ENCODE measurements at regions not wholly inside any gene's neighbourhood (a gene's known extent, or its start where the extent isn't known, plus 50 kb on each side); places are given as distances from the start of the nearest gene placed in this dataset.
"Not testable (repeated sequence)": the region's sequence is repeated elsewhere in the genome, so short reads cannot be mapped to it uniquely, and the experiment has no call there.

DNA sequence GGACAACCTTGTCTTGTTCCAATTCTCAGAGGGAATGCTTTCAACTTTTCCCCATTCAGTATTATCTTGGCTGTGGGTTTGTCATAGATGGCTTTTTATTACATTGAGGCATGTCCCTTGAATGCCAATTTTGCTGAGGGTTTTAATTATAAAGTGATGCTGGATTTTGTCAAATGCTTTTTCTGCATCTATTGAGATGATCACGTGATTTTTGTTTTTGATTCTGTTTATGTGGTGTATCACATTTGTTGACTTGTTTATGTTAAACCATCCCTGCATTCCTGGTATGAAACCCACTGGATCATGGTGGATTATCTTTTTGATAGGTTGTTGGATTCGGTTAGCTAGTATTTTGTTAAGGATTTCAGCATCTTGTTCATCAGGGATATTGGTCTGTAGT, 885.6 kb upstream of the SLC39A10 start:
- H3K27ac Mint-ChIP-seq; H3K9me3 Mint-ChIP-seq; H3K4me1 Mint-ChIP-seq; H3K4me1 ChIP-seq (ENCODE audit: control insufficient read depth in 1 of 2, extremely low read depth in 1 of 2, insufficient read depth in 2 of 2, low read length in 2 of 2); H3K4me3 ChIP-seq (ENCODE audit: control insufficient read depth in 1 of 2, extremely low read depth in 1 of 2, low read length in 1 of 2); H3K27me3 Mint-ChIP-seq; POLR2A ChIA-PET; H3K27ac ChIP-seq (ENCODE audit: low read length); H3K27me3 ChIP-seq (replicated peaks in 1 of 2; ENCODE audit: control insufficient read depth in 2 of 2, extremely low read depth in 1 of 2, insufficient read depth in 2 of 2, low read length in 1 of 2); CTCF ChIA-PET; H3K9me3 ChIP-seq; H3K4me3 Mint-ChIP-seq; H3K36me3 Mint-ChIP-seq; DNase-seq; H3K36me3 ChIP-seq (ENCODE audit: control insufficient read depth in 2 of 2, extremely low read depth in 1 of 2, insufficient read depth in 1 of 2, low read length in 1 of 2); ATAC-seq (replicated peaks in 1 of 4): not testable (repeated sequence)
- WGBS (ENCODE audit: insufficient coverage) = 55% methylated on average over 2 of the region's 2 CpGs

- ChIA-PET POLR2A (no interaction called here), CTCF (no interaction called here)
- H3K4me3 Mint-ChIP-seq = no peak overlapping the region
- no peak overlapping the region for H3K27ac Mint-ChIP-seq
- peaks cover 3 to 8% (median 7%) of the 10 kb centered on the region in 3 donors for H3K9me3 Mint-ChIP-seq
- DNase-seq (no peak), ATAC-seq (replicated peaks in 1 of 4) (no peak)
- no peaks in the 10 kb centered on the region for H3K27me3 ChIP-seq (replicated peaks in 1 of 2; ENCODE audit: control insufficient read depth in 2 of 2, extremely low read depth in 1 of 2, insufficient read depth in 2 of 2, low read length in 1 of 2)
- no peaks in the 10 kb centered on the region for H3K9me3 ChIP-seq
- no peaks in the 10 kb centered on the region for H3K27me3 Mint-ChIP-seq
- H3K4me3 ChIP-seq (ENCODE audit: control insufficient read depth in 1 of 2, extremely low read depth in 1 of 2, low read length in 1 of 2) = no peak overlapping the region
- no peaks in the 10 kb centered on the region for H3K4me1 ChIP-seq (ENCODE audit: control insufficient read depth in 1 of 2, extremely low read depth in 1 of 2, insufficient read depth in 2 of 2, low read length in 2 of 2)
- no peaks in the 10 kb centered on the region for H3K4me1 Mint-ChIP-seq
- no peaks in the 10 kb centered on the region for H3K36me3 Mint-ChIP-seq
- H3K27ac ChIP-seq (ENCODE audit: low read length) = no peak overlapping the region
- no peaks in the 10 kb centered on the region for H3K36me3 ChIP-seq (ENCODE audit: control insufficient read depth in 2 of 2, extremely low read depth in 1 of 2, insufficient read depth in 1 of 2, low read length in 1 of 2)
Observed at GRCh38 chr2:194769030-194769429, 888.0 kb upstream of the SLC39A10 start.

GRCh38 chr2:194765723-194766122, 891.3 kb upstream of the SLC39A10 start:
- no peaks in the 10 kb centered on the region for H3K9me3 Mint-ChIP-seq
- ChIA-PET POLR2A (no interaction called here), CTCF (no interaction called here)
- H3K27ac Mint-ChIP-seq = no peak overlapping the region
- no peaks in the 10 kb centered on the region for H3K36me3 ChIP-seq (ENCODE audit: control insufficient read depth in 2 of 2, extremely low read depth in 1 of 2, insufficient read depth in 1 of 2, low read length in 1 of 2)
- no peaks in the 10 kb centered on the region for H3K4me1 ChIP-seq (ENCODE audit: control insufficient read depth in 1 of 2, extremely low read depth in 1 of 2, insufficient read depth in 2 of 2, low read length in 2 of 2)
- no peaks in the 10 kb centered on the region for H3K27me3 Mint-ChIP-seq
- ATAC-seq (replicated peaks in 1 of 4) (no peak), DNase-seq (no peak)
- H3K27me3 ChIP-seq (replicated peaks in 1 of 2; ENCODE audit: control insufficient read depth in 2 of 2, extremely low read depth in 1 of 2, insufficient read depth in 2 of 2, low read length in 1 of 2) = no peaks in the 10 kb centered on the region
- 71% methylated on average over 1 of the region's 3 CpGs for WGBS (ENCODE audit: insufficient coverage)
- no peaks in the 10 kb centered on the region for H3K9me3 ChIP-seq
- no peak overlapping the region for H3K27ac ChIP-seq (ENCODE audit: low read length)
- H3K4me3 Mint-ChIP-seq = no peak overlapping the region
- no peaks in the 10 kb centered on the region for H3K36me3 Mint-ChIP-seq
- no peaks in the 10 kb centered on the region for H3K4me1 Mint-ChIP-seq
- no peak overlapping the region for H3K4me3 ChIP-seq (ENCODE audit: control insufficient read depth in 1 of 2, extremely low read depth in 1 of 2, low read length in 1 of 2)

GRCh38 chr2:194750926-194751325, 906.1 kb upstream of the SLC39A10 start:
- H3K36me3 ChIP-seq (ENCODE audit: control insufficient read depth in 2 of 2, extremely low read depth in 1 of 2, insufficient read depth in 1 of 2, low read length in 1 of 2) = no peaks in the 10 kb centered on the region
- H3K27me3 ChIP-seq (replicated peaks in 1 of 2; ENCODE audit: control insufficient read depth in 2 of 2, extremely low read depth in 1 of 2, insufficient read depth in 2 of 2, low read length in 1 of 2) = no peaks in the 10 kb centered on the region
- ChIA-PET CTCF (no interaction called here), POLR2A (no interaction called here)
- no peak overlapping the region for H3K27ac Mint-ChIP-seq
- H3K4me3 ChIP-seq (ENCODE audit: control insufficient read depth in 1 of 2, extremely low read depth in 1 of 2, low read length in 1 of 2) = no peak overlapping the region
- no peak for ATAC-seq (replicated peaks in 1 of 4)
- H3K9me3 ChIP-seq = no peaks in the 10 kb centered on the region
- H3K36me3 Mint-ChIP-seq = no peaks in the 10 kb centered on the region
- WGBS (ENCODE audit: insufficient coverage) = no CpG with 5 or more reads among the region's 4 CpGs
- no peak overlapping the region for H3K27ac ChIP-seq (ENCODE audit: low read length)
- no peak overlapping the region for H3K4me3 Mint-ChIP-seq
- no peaks in the 10 kb centered on the region for H3K4me1 Mint-ChIP-seq
- DNase-seq = no peak
- H3K9me3 Mint-ChIP-seq = no peaks in the 10 kb centered on the region
- peaks cover 0 to 4% of the 10 kb centered on the region in 2 donors for H3K27me3 Mint-ChIP-seq
- H3K4me1 ChIP-seq (ENCODE audit: control insufficient read depth in 1 of 2, extremely low read depth in 1 of 2, insufficient read depth in 2 of 2, low read length in 2 of 2) = no peaks in the 10 kb centered on the region

GRCh38 chr2:194745557-194746146, 911.4 kb upstream of the SLC39A10 start:
- ATAC-seq (replicated peaks in 1 of 4) = no peak
- H3K36me3 ChIP-seq (ENCODE audit: control insufficient read depth in 2 of 2, extremely low read depth in 1 of 2, insufficient read depth in 1 of 2, low read length in 1 of 2) = no peaks in the 10 kb centered on the region

DNA sequence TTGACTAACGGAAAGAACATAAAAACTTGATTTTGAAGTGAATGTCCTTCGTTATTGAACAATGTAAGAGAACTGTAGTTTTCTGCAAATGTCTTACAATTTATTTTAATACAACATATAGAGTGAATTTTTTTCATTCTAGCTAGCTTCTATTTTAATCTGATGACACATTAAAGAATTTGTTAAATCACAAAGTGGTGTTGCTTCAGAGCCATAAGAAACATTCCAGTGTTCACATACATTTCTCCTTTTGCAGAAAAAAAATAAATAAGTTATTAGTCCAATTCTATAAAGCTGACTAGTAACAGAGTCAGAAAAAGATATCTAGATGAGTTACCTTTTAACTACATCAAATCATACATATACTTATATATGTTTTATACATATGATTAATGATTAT, 914.3 kb upstream of the SLC39A10 start:
- ChIA-PET POLR2A (no interaction called here), CTCF (no interaction called here)
- Histone ChIP-seq H3K36me3 (ENCODE audit: control insufficient read depth in 2 of 2, extremely low read depth in 1 of 2, insufficient read depth in 1 of 2, low read length in 1 of 2) (no peaks in the 10 kb centered on the region), H3K9me3 (no peaks in the 10 kb centered on the region), H3K4me1 (ENCODE audit: control insufficient read depth in 1 of 2, extremely low read depth in 1 of 2, insufficient read depth in 2 of 2, low read length in 2 of 2) (no peaks in the 10 kb centered on the region), H3K27me3 (replicated peaks in 1 of 2; ENCODE audit: control insufficient read depth in 2 of 2, extremely low read depth in 1 of 2, insufficient read depth in 2 of 2, low read length in 1 of 2) (no peaks in the 10 kb centered on the region), H3K27ac (ENCODE audit: low read length) (no peak overlapping the region), H3K4me3 (ENCODE audit: control insufficient read depth in 1 of 2, extremely low read depth in 1 of 2, low read length in 1 of 2) (no peak overlapping the region)
- Mint-ChIP-seq H3K4me1 (no peaks in the 10 kb centered on the region), H3K27me3 (no peaks in the 10 kb centered on the region), H3K9me3 (no peaks in the 10 kb centered on the region), H3K4me3 (no peak overlapping the region), H3K36me3 (no peaks in the 10 kb centered on the region), H3K27ac (no peak overlapping the region)
- no CpG with 5 or more reads among the region's 2 CpGs for WGBS (ENCODE audit: insufficient coverage)
- ATAC-seq (replicated peaks in 1 of 4) (no peak), DNase-seq (no peak)

More at GRCh38 chr2:194745557-194746146, 911.4 kb upstream of the SLC39A10 start:
- no peaks in the 10 kb centered on the region for H3K4me1 ChIP-seq (ENCODE audit: control insufficient read depth in 1 of 2, extremely low read depth in 1 of 2, insufficient read depth in 2 of 2, low read length in 2 of 2)
- no peaks in the 10 kb centered on the region for H3K27me3 ChIP-seq (replicated peaks in 1 of 2; ENCODE audit: control insufficient read depth in 2 of 2, extremely low read depth in 1 of 2, insufficient read depth in 2 of 2, low read length in 1 of 2)
- no peaks in the 10 kb centered on the region for H3K9me3 Mint-ChIP-seq
- no peaks in the 10 kb centered on the region for H3K4me1 Mint-ChIP-seq
- POLR2A ChIA-PET = no interaction called here
- no peak overlapping the region for H3K4me3 ChIP-seq (ENCODE audit: control insufficient read depth in 1 of 2, extremely low read depth in 1 of 2, low read length in 1 of 2)
- WGBS (ENCODE audit: insufficient coverage) = 67% methylated on average over 1 of the region's 3 CpGs
- H3K27me3 Mint-ChIP-seq = peaks cover 0 to 4% of the 10 kb centered on the region in 2 donors
- H3K9me3 ChIP-seq = no peaks in the 10 kb centered on the region
- no peak overlapping the region for H3K27ac ChIP-seq (ENCODE audit: low read length)
- H3K4me3 Mint-ChIP-seq = no peak overlapping the region
- no peak for DNase-seq
- no peak overlapping the region for H3K27ac Mint-ChIP-seq
- CTCF ChIA-PET = interaction anchor here in 1 of 2 donors (0.6 kb wide), 1 partner anchor 112 kb away, joined by 3 read pairs; no protein-coding TSS in a partner anchor
- H3K36me3 Mint-ChIP-seq = no peaks in the 10 kb centered on the region

- Mint-ChIP-seq H3K27me3 (peaks cover 0 to 5% of the 10 kb centered on the region in 2 donors), H3K27ac (no peak overlapping the region), H3K36me3 (no peaks in the 10 kb centered on the region), H3K4me3 (no peak overlapping the region), H3K9me3 (peaks cover 0 to 9% (median 4%) of the 10 kb centered on the region in 3 donors), H3K4me1 (no peaks in the 10 kb centered on the region)
- H3K4me1 ChIP-seq (ENCODE audit: control insufficient read depth in 1 of 2, extremely low read depth in 1 of 2, insufficient read depth in 2 of 2, low read length in 2 of 2) = no peaks in the 10 kb centered on the region
- no peaks in the 10 kb centered on the region for H3K9me3 ChIP-seq
- ATAC-seq (replicated peaks in 1 of 4) (no peak), DNase-seq (no peak)
- no peak overlapping the region for H3K27ac ChIP-seq (ENCODE audit: low read length)
- ChIA-PET CTCF (no interaction called here), POLR2A (no interaction called here)
- no peak overlapping the region for H3K4me3 ChIP-seq (ENCODE audit: control insufficient read depth in 1 of 2, extremely low read depth in 1 of 2, low read length in 1 of 2)
- no CpG with 5 or more reads among the region's 3 CpGs for WGBS (ENCODE audit: insufficient coverage)
- H3K27me3 ChIP-seq (replicated peaks in 1 of 2; ENCODE audit: control insufficient read depth in 2 of 2, extremely low read depth in 1 of 2, insufficient read depth in 2 of 2, low read length in 1 of 2) = no peaks in the 10 kb centered on the region
- no peaks in the 10 kb centered on the region for H3K36me3 ChIP-seq (ENCODE audit: control insufficient read depth in 2 of 2, extremely low read depth in 1 of 2, insufficient read depth in 1 of 2, low read length in 1 of 2)
Observed at GRCh38 chr2:194739217-194739616, 917.8 kb upstream of the SLC39A10 start.

Measured in T-cell (primary cell).